AG04449 (cell line): ENCODE measurements at regions not wholly inside any gene's neighbourhood (a gene's known extent, or its start where the extent isn't known, plus 50 kb on each side); places are given as distances from the start of the nearest gene placed in this dataset.

Experiments used
- CTCF ChIA-PET: fragments of 350-600 bp; formaldehyde crosslinking; extraction: SDS; loops from one replicate; lab custom pipeline; 2021; ENCODE audit warnings: antibody characterized with exemption; lab: Yijun Ruan, JAX
- POLR2A ChIA-PET: fragments of 400-600, 350-600 bp; formaldehyde crosslinking; extraction: SDS; loops from one replicate; lab custom pipeline; 2020; ENCODE audit warnings: antibody characterized with exemption, inconsistent platforms; lab: Yijun Ruan, JAX
- DNase-seq: peaks from one replicate; pipeline ENCODE4 v3.0.0-alpha.2; 2010; ENCODE audit warnings: low read depth, low spot score
- H3K4me3 ChIP-seq: 2 replicates; pipeline ENCODE4 v1.5.1; 2011; ENCODE audit warnings: low read depth, mild to moderate bottlenecking, control low read depth, low read length
- CTCF ChIP-seq: IDR thresholded peaks from one replicate; pipeline ENCODE4 v1.5.1; 2011; ENCODE audit warnings: mild to moderate bottlenecking, moderate library complexity, low read length, control low read depth, inconsistent platforms; ENCODE audit not compliant: insufficient read depth; ENCODE audit errors: missing control alignments

DNA sequence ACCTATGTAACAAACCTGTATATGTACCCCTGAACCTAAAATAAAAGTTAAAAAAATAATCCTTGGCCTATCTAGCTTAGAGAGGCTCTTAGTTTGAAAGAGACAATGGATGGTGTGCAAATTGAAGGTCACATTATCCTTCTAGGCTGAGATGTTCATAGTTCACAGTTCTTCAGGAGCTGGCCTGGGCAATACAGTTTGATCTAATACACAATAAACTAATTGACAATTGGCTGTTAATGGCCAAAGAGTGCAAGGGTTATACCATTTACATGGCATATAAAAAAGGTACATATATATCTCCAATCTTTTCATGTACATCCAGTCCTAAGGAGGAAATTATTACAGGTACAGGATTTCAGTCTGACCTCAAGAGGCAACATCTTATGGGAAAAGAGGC, 117.4 kb upstream of the NEDD9 start:
- ChIA-PET CTCF (no interaction called here), POLR2A (no interaction called here)
- no peak overlapping the region for H3K4me3 ChIP-seq
- TF ChIP-seq CTCF, result no peak
- DNase-seq, result no peak

GRCh38 chr6:11346516-11346915, 114.0 kb upstream of the NEDD9 start:
- no peak for TF ChIP-seq CTCF
- H3K4me3 ChIP-seq, result no peak overlapping the region
- DNase-seq, result no peak
- POLR2A ChIA-PET, result no interaction called here
- CTCF ChIA-PET, result interaction anchor here (1.3 to 1.5 kb wide), 2 partner anchors 10 to 12 kb away, joined by 3 to 4 read pairs; no protein-coding TSS in a partner anchor

DNA sequence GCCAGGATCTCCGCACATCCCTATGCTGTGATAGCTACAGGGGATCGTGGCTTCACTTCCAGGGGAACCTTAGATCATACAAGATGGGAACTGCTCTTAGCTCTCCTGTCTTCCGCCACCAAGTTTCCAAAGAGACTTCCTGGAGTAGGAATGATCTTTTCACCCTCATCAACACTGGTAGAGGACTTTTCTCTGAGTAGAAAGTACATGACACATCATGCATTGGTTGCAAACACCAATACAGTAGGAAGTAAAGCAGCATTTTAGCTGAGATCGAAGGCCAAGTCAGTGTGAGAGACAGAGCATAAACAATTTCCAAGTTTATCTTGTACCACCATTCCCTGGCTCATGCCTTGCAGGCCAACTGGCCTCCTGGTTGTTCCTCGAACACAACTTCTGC, 113.1 kb upstream of the NEDD9 start:
- ChIA-PET CTCF (interaction anchor here (1.3 kb wide), 1 partner anchor 11 kb away, joined by 4 read pairs; no protein-coding TSS in a partner anchor), POLR2A (no interaction called here)
- no peak for DNase-seq
- no peak for TF ChIP-seq CTCF
- H3K4me3 ChIP-seq, result no peak overlapping the region

GRCh38 chr6:11343963-11344723, 111.7 kb upstream of the NEDD9 start:
- TF ChIP-seq CTCF, result no peak
- ChIA-PET CTCF (no interaction called here), POLR2A (no interaction called here)
- no peak overlapping the region for H3K4me3 ChIP-seq
- no peak for DNase-seq

DNA sequence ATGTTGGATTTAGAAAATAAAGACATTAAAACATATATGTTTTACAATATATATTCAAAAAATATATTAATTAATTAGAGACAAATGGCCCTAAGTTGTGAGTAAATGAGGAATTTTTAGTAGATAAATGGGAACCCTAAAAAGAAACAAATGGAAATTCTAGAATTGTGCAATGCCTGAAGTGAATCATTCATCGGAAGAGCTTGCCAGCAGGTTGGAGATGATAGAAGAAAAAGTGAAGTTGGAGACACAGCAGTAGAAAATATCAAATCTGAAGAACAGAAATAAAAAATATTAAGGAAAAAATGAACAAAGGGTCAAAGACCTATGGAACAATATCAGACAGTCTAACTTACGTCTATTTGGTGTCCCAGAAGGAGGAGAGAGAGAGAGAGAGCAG, 109.4 kb upstream of the NEDD9 start:
- DNase-seq, result no peak
- POLR2A ChIA-PET, result interaction anchor here (0.6 kb wide), 1 partner anchor 23 kb away, joined by 3 read pairs; no protein-coding TSS in a partner anchor
- no peak overlapping the region for H3K4me3 ChIP-seq
- CTCF ChIA-PET, result no interaction called here
- no peak for TF ChIP-seq CTCF

DNA sequence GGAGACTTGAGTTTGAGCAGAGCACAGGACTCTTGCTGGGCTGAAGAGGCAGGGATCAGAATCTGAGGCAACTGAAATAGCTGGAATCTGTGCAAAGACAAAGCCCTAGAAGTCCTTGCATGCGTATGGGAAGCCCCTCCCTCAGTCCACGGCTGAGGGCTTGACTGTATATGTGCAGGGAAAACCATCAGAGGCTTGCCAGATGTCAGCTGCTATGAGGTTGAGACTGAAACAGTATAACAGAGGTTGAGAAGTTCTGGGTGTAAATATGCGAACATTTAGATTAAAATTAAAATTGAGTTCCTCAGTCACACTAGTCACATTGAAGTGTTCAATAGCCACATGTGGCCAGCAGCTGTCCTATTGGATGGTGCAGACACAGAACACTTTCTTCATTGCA, 108.8 kb upstream of the NEDD9 start:
- CTCF ChIA-PET, result interaction anchor here (0.6 kb wide), 1 partner anchor 1232 kb away, joined by 3 read pairs; no protein-coding TSS in a partner anchor
- TF ChIP-seq CTCF, result no peak
- DNase-seq, result no peak
- H3K4me3 ChIP-seq, result no peak overlapping the region
- POLR2A ChIA-PET, result no interaction called here
